G401 (cell line): ENCODE measurements at regions not wholly inside any gene's neighbourhood (a gene's known extent, or its start where the extent isn't known, plus 50 kb on each side); places are given as distances from the start of the nearest gene placed in this dataset.

Experiments
- DNase-seq: peaks from one replicate; pipeline ENCODE4 v3.0.0-alpha.2; 2015; ENCODE audit warnings: low spot score
- in situ Hi-C: cut with HindIII; loops from 2 replicates; pipeline ENCODE4 v1.10.0; 2016; ENCODE audit warnings: low sequenced_read_pairs, mixed read lengths

DNA sequence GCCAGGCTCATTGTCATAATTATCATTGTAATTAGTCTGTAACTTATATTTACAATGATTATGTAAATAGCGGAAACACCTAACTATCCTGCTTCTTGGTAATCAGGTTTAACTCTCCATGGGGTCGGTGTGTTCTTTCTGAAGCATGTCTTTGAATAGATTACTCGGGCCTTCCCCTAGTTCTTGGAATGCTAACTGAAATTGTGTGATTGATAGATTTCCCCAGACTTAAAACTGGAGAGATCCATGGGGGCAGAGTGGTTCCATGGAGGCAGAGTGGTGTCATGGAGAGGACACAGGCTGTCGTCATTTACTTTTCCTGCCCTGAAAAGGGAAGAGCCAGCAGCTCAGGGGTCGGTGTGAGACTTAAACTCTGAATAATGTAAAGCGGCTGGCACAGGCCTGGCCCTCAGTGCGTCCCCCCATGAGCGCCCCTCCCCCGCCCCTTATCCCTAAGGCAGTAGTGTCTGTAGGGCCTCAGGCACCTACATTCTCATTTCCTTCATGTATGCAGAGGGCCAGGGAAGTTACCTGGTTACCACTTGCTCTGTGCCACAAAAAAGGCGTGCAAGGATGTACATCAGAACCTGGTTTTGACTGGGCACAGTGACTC lies 225.1 kb downstream of the TM9SF2 start:
- in situ Hi-C loops, result no loop called here
- no peak for DNase-seq

GRCh38 chr13:99725644-99726043 lies 224.4 kb downstream of the TM9SF2 start:
- no peak for DNase-seq
- in situ Hi-C loops, result no loop called here

GRCh38 chr13:99724633-99725517 lies 223.6 kb downstream of the TM9SF2 start:
- no peak for DNase-seq
- in situ Hi-C loops, result no loop called here

GRCh38 chr13:99723878-99724277 lies 222.6 kb downstream of the TM9SF2 start:
- no peak for DNase-seq
- in situ Hi-C loops, result no loop called here

- no peak for DNase-seq
- in situ Hi-C loops, result no loop called here
Observed at GRCh38 chr13:99722931-99723330, 221.7 kb downstream of the TM9SF2 start.

DNA sequence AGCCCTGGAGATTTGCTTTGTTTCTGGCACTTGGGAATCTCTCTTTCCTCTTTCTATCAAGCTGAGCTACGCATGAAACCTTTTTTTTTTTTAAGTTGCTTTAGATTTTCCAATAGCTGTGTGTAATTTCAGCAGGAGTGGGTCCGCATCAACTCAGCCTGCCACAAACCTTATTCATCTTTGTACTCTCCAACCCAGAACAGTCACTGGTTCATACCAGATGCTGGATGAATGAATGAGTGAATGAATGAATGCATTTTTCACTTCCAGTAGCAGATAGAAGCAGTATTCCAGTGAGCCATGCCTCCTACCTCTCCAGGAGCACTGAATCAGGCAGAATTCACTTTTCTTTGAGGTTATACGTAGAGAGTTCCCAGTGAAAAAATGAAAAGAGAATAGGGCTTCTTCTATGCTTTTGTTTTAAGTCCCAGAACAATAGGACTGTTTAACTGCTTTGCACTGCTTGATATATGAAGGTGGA lies 221.1 kb downstream of the TM9SF2 start:
- in situ Hi-C loops, result no loop called here
- no peak for DNase-seq

DNA sequence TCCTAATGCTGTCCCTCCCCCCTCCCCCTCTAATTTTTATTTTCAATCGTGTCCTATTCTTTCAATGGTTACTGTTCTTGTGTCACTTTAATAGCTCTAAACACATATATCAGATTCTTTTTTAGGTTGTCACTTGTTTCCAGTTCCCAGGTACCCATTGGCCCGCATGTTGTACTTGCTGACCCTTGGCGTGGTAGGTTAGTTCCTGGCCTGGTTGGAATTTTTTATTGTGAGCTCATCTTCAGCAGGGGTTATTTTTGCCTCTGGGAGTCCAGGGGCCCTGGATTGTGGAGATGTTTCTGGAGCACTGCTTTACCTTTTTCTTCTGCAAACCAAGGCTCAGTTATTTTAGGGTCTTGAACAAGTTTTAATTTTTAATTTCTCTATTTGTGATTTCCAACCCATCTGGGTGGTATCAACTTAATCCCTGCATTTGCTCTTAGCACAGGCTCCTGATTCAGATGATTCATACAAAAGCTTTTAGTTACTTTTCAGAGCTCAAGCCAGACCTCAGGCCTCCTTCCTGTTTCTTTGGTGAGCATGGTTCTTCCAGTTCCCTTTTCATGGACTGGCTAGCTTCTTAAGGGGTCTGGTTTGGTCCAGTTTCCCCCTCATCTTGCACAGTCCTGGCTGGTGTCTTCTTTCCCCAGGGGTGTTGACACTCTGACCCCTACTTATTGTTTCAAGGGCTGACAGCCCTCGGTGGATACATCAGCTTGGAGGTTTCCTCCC lies 220.5 kb downstream of the TM9SF2 start:
- no peak for DNase-seq
- in situ Hi-C loops, result no loop called here

DNA sequence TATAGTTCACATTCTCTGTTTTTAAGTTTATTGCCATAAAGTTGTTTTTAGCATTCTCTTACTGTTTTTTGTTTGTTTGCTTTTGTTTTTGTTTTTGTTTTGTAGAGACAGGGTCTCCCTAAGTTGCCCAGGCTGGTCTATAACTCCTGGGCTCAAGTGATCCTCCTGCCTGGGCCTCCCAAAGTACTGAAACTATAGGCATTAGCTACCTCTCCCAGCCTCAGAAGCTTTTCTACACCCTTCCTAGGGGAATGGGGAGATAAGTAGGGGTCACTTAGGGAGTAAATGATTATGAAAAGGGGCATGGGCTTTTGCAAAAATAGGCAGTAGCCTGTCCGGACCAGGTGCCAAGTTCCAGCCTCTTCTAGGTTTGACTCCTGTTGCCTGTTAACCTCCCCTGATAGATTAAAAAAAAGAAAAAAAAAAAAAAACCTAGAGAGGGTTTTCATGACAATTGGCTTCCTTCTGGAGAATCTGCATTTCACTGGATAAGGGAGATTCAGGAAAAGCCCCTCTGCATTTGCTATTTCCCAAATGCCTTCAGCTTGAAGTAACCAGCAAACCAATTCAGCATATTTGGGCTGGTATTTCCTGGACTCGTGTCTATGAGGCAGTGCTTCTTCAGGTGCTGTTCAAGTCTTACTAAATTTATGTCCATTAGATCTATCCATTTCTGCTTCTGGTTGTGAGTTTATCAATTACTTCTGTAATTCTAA lies 216.8 kb downstream of the TM9SF2 start:
- in situ Hi-C loops, result no loop called here
- DNase-seq, result no peak

- DNase-seq, result no peak
- in situ Hi-C loops, result no loop called here
Observed at GRCh38 chr13:99709134-99709533, 207.9 kb downstream of the TM9SF2 start.

GRCh38 chr13:99704390-99704789 lies 203.1 kb downstream of the TM9SF2 start:
- in situ Hi-C loops, result no loop called here

DNA sequence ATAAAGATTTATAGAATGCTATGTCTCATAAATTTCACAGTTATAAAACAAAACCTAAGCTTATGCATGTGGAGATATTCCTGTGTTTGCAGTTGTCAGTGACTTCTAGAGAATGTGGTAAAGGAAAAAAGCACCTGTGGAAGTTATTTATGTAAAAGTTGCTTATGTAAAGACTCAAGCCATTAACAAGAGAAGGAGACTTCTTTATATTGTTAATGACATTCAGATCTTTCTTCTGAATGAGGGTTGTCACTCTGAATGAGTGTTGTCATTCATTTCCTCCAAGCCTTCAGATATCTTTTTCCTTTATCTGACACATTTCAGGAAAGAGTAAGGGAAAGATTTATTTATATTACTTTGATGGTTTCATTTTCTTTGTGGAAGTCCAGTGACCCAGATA lies 202.6 kb downstream of the TM9SF2 start:
- DNase-seq, result no peak
- in situ Hi-C loops, result no loop called here

More at GRCh38 chr13:99704390-99704789, 203.1 kb downstream of the TM9SF2 start:
- DNase-seq, result no peak

DNA sequence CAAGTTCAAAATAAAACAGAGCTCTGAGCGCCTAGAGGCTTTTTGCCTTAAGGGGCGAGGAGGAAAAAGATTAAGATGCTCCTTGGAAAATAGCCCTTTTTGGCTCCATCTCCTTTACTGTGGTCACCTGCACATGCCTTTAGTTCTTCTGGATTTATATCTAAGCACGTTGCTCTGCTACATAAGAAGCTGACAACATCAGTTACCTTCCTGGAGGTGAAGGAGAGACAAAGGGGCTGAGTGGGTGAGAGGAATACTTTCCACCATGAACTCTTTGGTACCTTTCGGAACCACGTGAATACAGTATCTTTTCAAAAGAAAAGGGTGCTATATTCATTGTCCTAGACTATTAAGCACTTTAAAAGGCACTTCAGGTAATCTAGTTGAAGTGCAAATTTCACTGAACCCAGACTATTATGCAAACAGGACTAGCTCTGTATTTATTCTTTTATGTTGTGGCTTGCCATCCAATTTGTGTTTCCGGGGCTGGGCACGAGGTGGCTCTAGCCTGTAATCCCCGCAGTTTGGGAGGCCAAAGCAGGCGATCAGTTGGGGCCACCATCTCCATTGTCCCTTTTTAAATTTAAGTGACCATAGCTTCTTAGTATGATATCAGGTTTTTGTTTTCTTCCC lies 201.5 kb downstream of the TM9SF2 start:
- DNase-seq, result no peak
- in situ Hi-C loops, result no loop called here

DNA sequence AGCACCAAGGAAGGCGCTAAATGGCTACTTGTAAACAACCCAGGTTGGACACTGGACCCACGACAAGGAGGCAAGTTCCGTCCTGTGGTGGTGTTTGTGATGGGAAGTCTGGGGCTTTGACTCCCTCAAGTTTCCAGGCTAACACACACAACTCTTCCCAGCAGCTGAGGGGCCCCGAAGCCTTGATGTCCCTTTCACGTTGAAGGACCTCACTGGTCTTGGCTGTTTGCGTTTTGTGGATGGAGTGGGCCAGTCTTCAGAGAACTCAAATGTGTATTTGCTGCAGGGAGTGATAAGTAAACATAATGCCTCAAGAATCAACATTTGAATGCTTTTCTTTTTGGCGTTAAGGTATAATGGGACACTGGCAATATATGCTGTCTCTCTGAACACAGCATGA lies 199.2 kb downstream of the TM9SF2 start:
- in situ Hi-C loops, result no loop called here
- DNase-seq, result no peak

GRCh38 chr13:99698816-99699099 lies 197.5 kb downstream of the TM9SF2 start:
- in situ Hi-C loops, result no loop called here
- no peak for DNase-seq

GRCh38 chr13:99698010-99698815 lies 196.9 kb downstream of the TM9SF2 start:
- in situ Hi-C loops, result no loop called here
- DNase-seq, result no peak

- DNase-seq, result no peak
- in situ Hi-C loops, result no loop called here
Observed at GRCh38 chr13:99695857-99696256, 194.6 kb downstream of the TM9SF2 start.

DNA sequence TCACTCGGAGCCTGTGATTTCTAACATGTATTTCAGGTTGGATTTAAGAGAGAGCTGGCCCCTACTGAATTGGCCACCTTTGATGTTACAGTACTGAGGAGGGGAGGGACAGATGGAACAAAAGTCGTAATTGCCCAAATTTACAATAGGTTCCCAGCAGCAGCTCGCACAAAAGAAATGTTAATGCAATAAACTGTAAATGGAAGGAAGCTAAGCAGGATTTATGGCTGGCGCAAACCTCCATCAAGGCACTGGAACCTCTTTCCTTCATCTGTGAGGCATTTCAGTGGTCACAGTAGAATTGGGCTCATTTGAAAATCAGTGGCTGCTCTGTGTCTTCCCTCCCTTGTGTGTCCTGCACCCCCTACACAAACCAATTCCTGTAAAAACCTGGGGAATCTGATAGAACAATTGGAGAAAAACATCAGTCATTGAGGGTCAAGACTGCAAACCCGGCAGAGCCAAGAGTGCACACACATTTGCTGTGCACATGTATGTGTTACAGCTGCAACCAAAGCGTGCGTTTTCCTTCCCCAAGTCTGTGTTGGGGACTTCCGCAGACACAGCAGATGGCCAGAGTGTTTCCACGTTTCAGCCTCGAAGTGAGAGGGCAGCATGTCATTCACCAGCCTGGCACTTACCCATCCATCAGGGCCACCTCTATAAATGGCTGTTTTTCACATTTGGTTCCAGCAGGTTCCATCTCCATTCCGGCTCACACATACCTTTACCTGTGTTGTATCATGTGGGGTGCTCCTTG lies 192.8 kb downstream of the TM9SF2 start:
- in situ Hi-C loops, result no loop called here
- DNase-seq, result peak; percentile 82

- in situ Hi-C loops, result no loop called here
- DNase-seq, result no peak
Observed at GRCh38 chr13:99693351-99693750, 192.1 kb downstream of the TM9SF2 start.
